ENCODE measurements at regions not wholly inside any gene's neighbourhood (a gene's known extent, or its start where the extent isn't known, plus 50 kb on each side); places are given as distances from the start of the nearest gene placed in this dataset.
A peak's percentile ranks its signal among the peaks of the same experiment; 100 is the strongest.
"Not testable (repeated sequence)": the region's sequence is repeated elsewhere in the genome, so short reads cannot be mapped to it uniquely, and the experiment has no call there.

GRCh38 chr2:215784371-215784783, 229.0 kb downstream of the MREG start (continued):
- no peak for TF ChIP-seq BHLHE40 (IDR thresholded peaks at IDR 0.05; ENCODE audit: borderline replicate concordance in 1 of 2, low read depth in 2 of 2, low read length in 1 of 2)
- TF ChIP-seq EP300 (IDR thresholded peaks at IDR 0.05; ENCODE audit: borderline replicate concordance in 1 of 2, control insufficient read depth in 1 of 2, low read depth in 2 of 2, low read length in 2 of 2): no peak

- H3K27me3 ChIP-seq (replicated peaks in 1 of 2; ENCODE audit: control insufficient read depth in 2 of 2, insufficient read depth in 2 of 2, low read length in 1 of 2); H3K9me3 ChIP-seq (replicated peaks; ENCODE audit: control insufficient read depth, insufficient read depth, low read length); H2AFZ ChIP-seq (ENCODE audit: control insufficient read depth, low read depth, low read length); ATAC-seq; H3K27ac ChIP-seq (ENCODE audit: control insufficient read depth, insufficient read depth); intact Hi-C loops (cut with micrococcal nuclease; ENCODE audit: unreplicated experiment); H3K4me2 ChIP-seq (ENCODE audit: control insufficient read depth, insufficient read depth); FAIRE-seq; CTCF ChIA-PET; in situ Hi-C loops (cut with MboI); H3K9ac ChIP-seq (ENCODE audit: control insufficient read depth, insufficient read depth, low read length); H3K4me3 ChIP-seq; H3K36me3 ChIP-seq (ENCODE audit: control insufficient read depth in 2 of 2, insufficient read depth in 2 of 2, low read length in 1 of 2); BruUV-seq (replicated peaks); H4K20me1 ChIP-seq (ENCODE audit: control insufficient read depth, insufficient read depth); DNase-seq (ENCODE audit: low read depth, low spot score); RAD21 ChIA-PET (ENCODE audit: unreplicated experiment); H3K4me1 ChIP-seq (ENCODE audit: control insufficient read depth, insufficient read depth, low read length); H3K79me2 ChIP-seq (ENCODE audit: control insufficient read depth, insufficient read depth, low read length): not testable (repeated sequence)
- 100% methylated on average over 3 of the region's 7 CpGs for WGBS (ENCODE audit: insufficient coverage, insufficient replicate concordance, low lambda C conversion rate, missing lambda C conversion rate)
- SMC1A ChIA-PET (ENCODE audit: uncharacterized antibody, unreplicated experiment): interaction anchor here (1.9 kb wide), 1 partner anchor 9 kb away, joined by 6 read pairs; no protein-coding TSS in a partner anchor
- POLR2A ChIA-PET: interaction anchor here (0.7 kb wide), 1 partner anchor 229 kb away, joined by 3 read pairs; no protein-coding TSS in a partner anchor
- TF ChIP-seq ZNF24 (IDR thresholded peaks at IDR 0.05): peak; percentile 26; the same call in 1 of the 2 replicates
Measured at GRCh38 chr2:215783640-215784039, 229.7 kb downstream of the MREG start.

GRCh38 chr2:215782965-215783364, 230.4 kb downstream of the MREG start:
- Histone ChIP-seq H3K9me3 (replicated peaks; ENCODE audit: control insufficient read depth, insufficient read depth, low read length) (no peaks in the 10 kb centered on the region), H3K4me2 (ENCODE audit: control insufficient read depth, insufficient read depth) (no peak overlapping the region), H3K36me3 (ENCODE audit: control insufficient read depth in 2 of 2, insufficient read depth in 2 of 2, low read length in 1 of 2) (no peaks in the 10 kb centered on the region), H3K27me3 (replicated peaks in 1 of 2; ENCODE audit: control insufficient read depth in 2 of 2, insufficient read depth in 2 of 2, low read length in 1 of 2) (no peaks in the 10 kb centered on the region), H3K4me3 (no peak overlapping the region), H3K9ac (ENCODE audit: control insufficient read depth, insufficient read depth, low read length) (no peak overlapping the region), H3K4me1 (ENCODE audit: control insufficient read depth, insufficient read depth, low read length) (no peaks in the 10 kb centered on the region), H3K27ac (ENCODE audit: control insufficient read depth, insufficient read depth) (no peak overlapping the region), H4K20me1 (ENCODE audit: control insufficient read depth, insufficient read depth) (no peaks in the 10 kb centered on the region; the same call in 1 of the 2 replicates), H2AFZ (ENCODE audit: control insufficient read depth, low read depth, low read length) (no peak overlapping the region), H3K79me2 (ENCODE audit: control insufficient read depth, insufficient read depth, low read length) (no peaks in the 10 kb centered on the region)
- WGBS (ENCODE audit: insufficient coverage, insufficient replicate concordance, low lambda C conversion rate, missing lambda C conversion rate): 79% methylated on average over 2 of the region's 2 CpGs
- ChIA-PET CTCF (no interaction called here), SMC1A (ENCODE audit: uncharacterized antibody, unreplicated experiment) (interaction anchor here (1.4 to 1.9 kb wide), 2 partner anchors 9 to 19 kb away, joined by 3 to 6 read pairs; no protein-coding TSS in a partner anchor), RAD21 (ENCODE audit: unreplicated experiment) (no interaction called here), POLR2A (no interaction called here)
- ATAC-seq (no peak), FAIRE-seq (no peak), DNase-seq (ENCODE audit: low read depth, low spot score) (no peak)
- no TSS peak for BruUV-seq (replicated peaks)
- in situ Hi-C loops (cut with MboI) (no loop called here), intact Hi-C loops (cut with micrococcal nuclease; ENCODE audit: unreplicated experiment) (no loop called here)
- TF ChIP-seq SP1 (IDR thresholded peaks at IDR 0.05; ENCODE audit: low read depth, low read length) (no peak), USF2 (IDR thresholded peaks at IDR 0.05; ENCODE audit: borderline replicate concordance, low read depth, low read length) (no peak), ATF3 (IDR thresholded peaks at IDR 0.05; ENCODE audit: borderline replicate concordance, extremely low read depth, low read depth, low read length) (no peak), SMARCA5 (IDR thresholded peaks at IDR 0.05) (no peak), CREM (IDR thresholded peaks at IDR 0.05; ENCODE audit: low read depth) (no peak)
